ENCODE measurements at regions not wholly inside any gene's neighbourhood (a gene's known extent, or its start where the extent isn't known, plus 50 kb on each side); places are given as distances from the start of the nearest gene placed in this dataset.

DNA sequence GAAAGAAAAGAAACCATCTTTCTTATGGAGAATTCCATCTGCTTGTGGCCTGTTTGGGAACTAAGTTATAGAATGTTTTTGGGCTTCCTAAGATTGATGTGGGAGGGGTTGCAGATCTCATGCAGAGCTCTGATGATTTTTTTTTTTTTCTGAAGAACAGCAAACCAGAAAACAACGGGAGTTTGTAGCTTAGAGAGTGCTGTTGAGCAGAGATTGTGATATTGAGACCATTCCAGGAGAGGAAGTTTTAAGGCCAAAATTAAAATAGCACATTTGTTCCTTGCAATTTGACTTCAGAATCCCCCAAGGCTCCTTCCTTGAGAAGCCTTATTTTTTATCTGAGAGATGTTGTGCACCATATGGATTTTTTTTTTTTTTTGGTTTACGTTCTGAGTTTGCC lies 159.5 kb upstream of the NRP1 start:
- Histone ChIP-seq H3K4me3 (no peak overlapping the region), H3K4me1 (peaks cover 18% of the 10 kb centered on the region), H3K27me3 (no peaks in the 10 kb centered on the region), H3K9me3 (no peaks in the 10 kb centered on the region), H3K36me3 (no peaks in the 10 kb centered on the region), H3K27ac (no peak overlapping the region)
- TF ChIP-seq POLR2AphosphoS5 (IDR thresholded peaks at IDR 0.05; ENCODE audit: insufficient read depth in 1 of 2, low read depth in 1 of 2) = no peak
- TF ChIP-seq CTCF (IDR thresholded peaks at IDR 0.05) = no peak
- TF ChIP-seq POLR2A (IDR thresholded peaks at IDR 0.05) = no peak
- no peak for DNase-seq (ENCODE audit: extremely low spot score in 2 of 2)
- intact Hi-C loops (cut with DNase I) = loop anchor here (10.0 kb wide), 1 partner anchor 159 kb away; the partner anchor contains the start of gene NRP1

DNA sequence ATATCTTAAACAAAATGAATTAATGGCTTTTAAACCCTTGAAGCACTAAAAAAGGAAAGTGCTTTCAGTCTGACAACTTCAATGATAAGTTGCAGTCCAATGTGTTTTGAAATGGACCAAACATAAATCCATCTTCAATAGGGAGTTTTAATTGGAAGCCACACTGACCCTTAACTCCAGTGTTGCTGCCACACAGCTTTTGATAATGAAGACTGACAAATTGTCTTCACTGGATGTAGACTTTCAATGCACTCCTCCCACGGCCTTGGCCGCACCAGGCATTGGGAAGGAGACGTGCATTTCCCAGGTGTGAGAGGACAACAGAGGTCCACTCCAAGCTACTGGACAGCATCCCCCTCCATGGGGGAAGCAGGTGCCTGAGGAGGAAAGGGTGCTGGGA lies 159.0 kb upstream of the NRP1 start:
- H3K36me3 ChIP-seq = no peaks in the 10 kb centered on the region
- no peak overlapping the region for H3K4me3 ChIP-seq
- TF ChIP-seq POLR2A (IDR thresholded peaks at IDR 0.05) = no peak
- no peak for TF ChIP-seq CTCF (IDR thresholded peaks at IDR 0.05)
- TF ChIP-seq POLR2AphosphoS5 (IDR thresholded peaks at IDR 0.05; ENCODE audit: insufficient read depth in 1 of 2, low read depth in 1 of 2) = no peak
- H3K4me1 ChIP-seq = peaks cover 18% of the 10 kb centered on the region
- H3K27ac ChIP-seq = no peak overlapping the region
- intact Hi-C loops (cut with DNase I) = loop anchor here (10.0 kb wide), 1 partner anchor 159 kb away; the partner anchor contains the start of gene NRP1
- no peak for DNase-seq (ENCODE audit: extremely low spot score in 2 of 2)
- no peaks in the 10 kb centered on the region for H3K9me3 ChIP-seq
- H3K27me3 ChIP-seq = no peaks in the 10 kb centered on the region

GRCh38 chr10:33492701-33493345 lies 158.4 kb upstream of the NRP1 start:
- no peak overlapping the region for H3K4me3 ChIP-seq
- no peaks in the 10 kb centered on the region for H3K9me3 ChIP-seq
- no peak overlapping the region for H3K27ac ChIP-seq
- H3K27me3 ChIP-seq = no peaks in the 10 kb centered on the region
- peaks cover 18% of the 10 kb centered on the region for H3K4me1 ChIP-seq
- no peak for DNase-seq (ENCODE audit: extremely low spot score in 2 of 2)
- H3K36me3 ChIP-seq = no peaks in the 10 kb centered on the region
- intact Hi-C loops (cut with DNase I) = loop anchor here (10.0 kb wide), 1 partner anchor 158 kb away; the partner anchor contains the start of gene NRP1
- TF ChIP-seq POLR2A (IDR thresholded peaks at IDR 0.05) (no peak), CTCF (IDR thresholded peaks at IDR 0.05) (no peak), POLR2AphosphoS5 (IDR thresholded peaks at IDR 0.05; ENCODE audit: insufficient read depth in 1 of 2, low read depth in 1 of 2) (no peak)

GRCh38 chr10:33489501-33490176 lies 155.2 kb upstream of the NRP1 start:
- Histone ChIP-seq H3K27ac (peak overlapping the region; percentile 12), H3K9me3 (no peaks in the 10 kb centered on the region)
- intact Hi-C loops (cut with DNase I) = loop anchor here (10.0 kb wide), 1 partner anchor 155 kb away; the partner anchor contains the start of gene NRP1

More at GRCh38 chr10:33489501-33490176, 155.2 kb upstream of the NRP1 start:
- Histone ChIP-seq H3K4me1 (peaks cover 18% of the 10 kb centered on the region), H3K36me3 (no peaks in the 10 kb centered on the region), H3K27me3 (no peaks in the 10 kb centered on the region), H3K4me3 (no peak overlapping the region)
- TF ChIP-seq POLR2A (IDR thresholded peaks at IDR 0.05) (no peak), POLR2AphosphoS5 (IDR thresholded peaks at IDR 0.05; ENCODE audit: insufficient read depth in 1 of 2, low read depth in 1 of 2) (no peak), CTCF (IDR thresholded peaks at IDR 0.05) (no peak)
- no peak for DNase-seq (ENCODE audit: extremely low spot score in 2 of 2)
